Hepatocyte (in vitro differentiated cells): ENCODE measurements at regions not wholly inside any gene's neighbourhood (a gene's known extent, or its start where the extent isn't known, plus 50 kb on each side); places are given as distances from the start of the nearest gene placed in this dataset.

Source experiments
- DNase-seq: peaks from one replicate; pipeline ENCODE4 v3.0.0-alpha.2; 2016; ENCODE audit warnings: low spot score
- H2AFZ ChIP-seq: fragments of 200-600 bp; sonication (generic); 2 replicates; pipeline ENCODE4 v1.6.0; 2016; ENCODE audit warnings: antibody characterized with exemption, mild to moderate bottlenecking
- H3K27ac ChIP-seq: fragments of 200-600 bp; sonication (generic); 2 replicates; pipeline ENCODE4 v1.5.1; 2016; ENCODE audit warnings: mild to moderate bottlenecking
- H3K27me3 ChIP-seq: fragments of 200-600 bp; sonication (generic); 2 replicates; pipeline ENCODE4 v1.6.1; 2016
- H3K36me3 ChIP-seq: fragments of 200-600 bp; sonication (generic); replicated peaks from 2 replicates; pipeline ENCODE4 v1.5.1; 2016; ENCODE audit warnings: low read depth; ENCODE audit not compliant: insufficient read depth
- H3K4me1 ChIP-seq: fragments of 200-600 bp; sonication (generic); 2 replicates; pipeline ENCODE4 v1.5.1; 2016; ENCODE audit warnings: mild to moderate bottlenecking, moderate library complexity; ENCODE audit not compliant: insufficient read depth
- H3K4me2 ChIP-seq: fragments of 200-600 bp; sonication (generic); 2 replicates; pipeline ENCODE4 v1.6.0; 2016
- H3K4me3 ChIP-seq: fragments of 200-600 bp; sonication (generic); 2 replicates; pipeline ENCODE4 v1.5.1; 2016; ENCODE audit warnings: mild to moderate bottlenecking
- H3K79me2 ChIP-seq: fragments of 200-600 bp; sonication (generic); 2 replicates; pipeline ENCODE4 v1.6.0; 2017; ENCODE audit warnings: mild to moderate bottlenecking
- H3K9me2 ChIP-seq: fragments of 200-600 bp; sonication (generic); replicated peaks from 2 replicates; pipeline ENCODE4 v1.6.0; 2017; ENCODE audit warnings: mild to moderate bottlenecking; ENCODE audit not compliant: insufficient read depth
- H3K9me3 ChIP-seq: fragments of 200-600 bp; sonication (generic); 2 replicates; pipeline ENCODE4 v1.5.1; 2016; ENCODE audit warnings: low read depth, mild to moderate bottlenecking
- H4K20me1 ChIP-seq: fragments of 200-600 bp; sonication (generic); 2 replicates; pipeline ENCODE4 v1.6.0; 2016; ENCODE audit warnings: mild to moderate bottlenecking; ENCODE audit not compliant: insufficient read depth, poor library complexity, severe bottlenecking
- CTCF ChIP-seq: fragments of 200-600 bp; sonication (generic); IDR thresholded peaks from 2 replicates; pipeline ENCODE4 v1.5.1; 2016; ENCODE audit warnings: antibody characterized with exemption, mild to moderate bottlenecking; ENCODE audit not compliant: poor library complexity
- EZH2 ChIP-seq: fragments of 200-600 bp; sonication (generic); IDR thresholded peaks from 2 replicates; pipeline ENCODE4 v1.6.1; 2016; ENCODE audit warnings: antibody characterized with exemption, mild to moderate bottlenecking, borderline replicate concordance
- EZH2phosphoT487 ChIP-seq: fragments of 200-600 bp; sonication (generic); IDR thresholded peaks from one replicate; pipeline ENCODE4 v1.6.1; 2018; ENCODE audit warnings: antibody characterized with exemption, mild to moderate bottlenecking, low read depth, moderate library complexity; ENCODE audit not compliant: unreplicated experiment, severe bottlenecking
- WGBS: methylation state at CpG from one replicate; pipeline ENCODE4 v1.1.6; 2016; ENCODE audit warnings: low lambda C conversion rate; ENCODE audit errors: missing lambda C conversion rate; 5-methylcytosine and 5-hydroxymethylcytosine counted together

GRCh38 chr14:28571636-28572035 lies 195.0 kb upstream of the FOXG1 start:
- H3K4me1 ChIP-seq: no peaks in the 10 kb centered on the region
- H3K9me3 ChIP-seq: no peaks in the 10 kb centered on the region
- no peaks in the 10 kb centered on the region for H3K9me2 ChIP-seq
- H3K4me3 ChIP-seq: no peak overlapping the region
- no peak for DNase-seq
- 90% methylated on average over 2 of the region's 2 CpGs for WGBS
- H4K20me1 ChIP-seq: no peaks in the 10 kb centered on the region
- H3K79me2 ChIP-seq: no peaks in the 10 kb centered on the region
- no peak overlapping the region for H2AFZ ChIP-seq
- H3K36me3 ChIP-seq: no peaks in the 10 kb centered on the region
- H3K27me3 ChIP-seq: no peaks in the 10 kb centered on the region
- H3K27ac ChIP-seq: no peak overlapping the region
- no peak overlapping the region for H3K4me2 ChIP-seq
- TF ChIP-seq CTCF (no peak), EZH2 (no peak), EZH2phosphoT487 (no peak)

GRCh38 chr14:28576523-28576922 lies 190.1 kb upstream of the FOXG1 start:
- Histone ChIP-seq H3K4me2 (no peak overlapping the region), H3K27me3 (no peaks in the 10 kb centered on the region), H2AFZ (no peak overlapping the region)

GRCh38 chr14:28577187-28577586 lies 189.4 kb upstream of the FOXG1 start:
- no peaks in the 10 kb centered on the region for H3K79me2 ChIP-seq
- no peaks in the 10 kb centered on the region for H3K36me3 ChIP-seq
- H3K4me2 ChIP-seq: no peak overlapping the region
- no peak for DNase-seq
- no peaks in the 10 kb centered on the region for H3K9me3 ChIP-seq
- no peaks in the 10 kb centered on the region for H4K20me1 ChIP-seq
- H3K4me1 ChIP-seq: no peaks in the 10 kb centered on the region
- no peak overlapping the region for H2AFZ ChIP-seq
- TF ChIP-seq CTCF (no peak), EZH2 (no peak), EZH2phosphoT487 (no peak)
- H3K27me3 ChIP-seq: no peaks in the 10 kb centered on the region
- H3K27ac ChIP-seq: no peak overlapping the region
- no peaks in the 10 kb centered on the region for H3K9me2 ChIP-seq
- H3K4me3 ChIP-seq: no peak overlapping the region
- 75% methylated on average over 3 of the region's 3 CpGs for WGBS

More at GRCh38 chr14:28576523-28576922, 190.1 kb upstream of the FOXG1 start:
- Histone ChIP-seq H3K4me3 (no peak overlapping the region), H3K79me2 (no peaks in the 10 kb centered on the region), H3K36me3 (no peaks in the 10 kb centered on the region), H3K9me2 (no peaks in the 10 kb centered on the region), H3K27ac (no peak overlapping the region), H3K9me3 (no peaks in the 10 kb centered on the region), H3K4me1 (no peaks in the 10 kb centered on the region), H4K20me1 (no peaks in the 10 kb centered on the region)
- TF ChIP-seq EZH2phosphoT487: no peak
- no peak for TF ChIP-seq CTCF
- TF ChIP-seq EZH2: no peak
- 82% methylated on average over 10 of the region's 10 CpGs for WGBS
- DNase-seq: no peak

- DNase-seq: no peak
- H3K9me2 ChIP-seq: no peaks in the 10 kb centered on the region
- no peak overlapping the region for H3K4me2 ChIP-seq
- H3K36me3 ChIP-seq: no peaks in the 10 kb centered on the region
- H2AFZ ChIP-seq: no peak overlapping the region
- TF ChIP-seq CTCF: no peak
- TF ChIP-seq EZH2: no peak
- H3K9me3 ChIP-seq: no peaks in the 10 kb centered on the region
- H3K4me3 ChIP-seq: no peak overlapping the region
- H3K27me3 ChIP-seq: no peaks in the 10 kb centered on the region
- no peaks in the 10 kb centered on the region for H3K79me2 ChIP-seq
- no peaks in the 10 kb centered on the region for H4K20me1 ChIP-seq
- H3K27ac ChIP-seq: no peak overlapping the region
- no peaks in the 10 kb centered on the region for H3K4me1 ChIP-seq
- WGBS: 96% methylated on average over 2 of the region's 2 CpGs
Measured at GRCh38 chr14:28577711-28578131, 188.9 kb upstream of the FOXG1 start.
